OCI-LY7 (cell line): ENCODE measurements at regions not wholly inside any gene's neighbourhood (a gene's known extent, or its start where the extent isn't known, plus 50 kb on each side); places are given as distances from the start of the nearest gene placed in this dataset.

Experiments
- BruUV-seq: library from RNA; stranded (reverse); fragments of 400-500 nt; replicated peaks from 2 replicates; lab custom pipeline; 2021; lab: Mats Ljungman, UMichigan
- CTCF ChIA-PET: fragments of 300-600 bp; sonication (Branson Sonifier 250); formaldehyde crosslinking; loops from one replicate; lab custom pipeline; 2022; ENCODE audit warnings: antibody characterized with exemption; ENCODE audit not compliant: unreplicated experiment; lab: Charles Lee
- POLR2A ChIA-PET: fragments of 300-600 bp; sonication (Branson Sonifier 250); formaldehyde crosslinking; loops from one replicate; lab custom pipeline; 2022; ENCODE audit warnings: antibody characterized with exemption; lab: Charles Lee
- DNase-seq: peaks from one replicate; pipeline ENCODE4 v3.0.0-alpha.2; 2015; ENCODE audit warnings: low spot score
- H2AFZ ChIP-seq: fragments of 200-600 bp; sonication (generic), shearing (Covaris generic); 2 replicates; pipeline ENCODE4 v1.6.1; 2014; ENCODE audit warnings: mild to moderate bottlenecking, antibody characterized with exemption, low read length, moderate library complexity
- H3K27ac ChIP-seq: fragments of 200-600 bp; sonication (generic); 2 replicates; pipeline ENCODE4 v1.5.1; 2014; ENCODE audit warnings: mixed run types, low read depth, mild to moderate bottlenecking, moderate library complexity, low read length, inconsistent platforms; ENCODE audit not compliant: poor library complexity, severe bottlenecking
- H3K36me3 ChIP-seq: fragments of 200-600 bp; sonication (generic); 2 replicates; pipeline ENCODE4 v1.6.1; 2014; ENCODE audit warnings: mild to moderate bottlenecking, antibody characterized with exemption, low read length, moderate library complexity, mixed read lengths; ENCODE audit not compliant: insufficient read depth
- H3K4me1 ChIP-seq: fragments of 200-600 bp; sonication (generic); 2 replicates; pipeline ENCODE4 v1.5.1; 2014; ENCODE audit warnings: mild to moderate bottlenecking, low read length; ENCODE audit not compliant: insufficient read depth, poor library complexity, severe bottlenecking
- H3K4me2 ChIP-seq: fragments of 200-600 bp; sonication (generic); 2 replicates; pipeline ENCODE4 v1.6.1; 2014; ENCODE audit warnings: mild to moderate bottlenecking, low read length
- H3K4me3 ChIP-seq: fragments of 200-600 bp; sonication (generic); 2 replicates; pipeline ENCODE4 v1.5.1; 2014; ENCODE audit warnings: mild to moderate bottlenecking, low read depth, low read length; ENCODE audit not compliant: poor library complexity, severe bottlenecking
- H3K79me2 ChIP-seq: fragments of 200-600 bp; sonication (generic); 2 replicates; pipeline ENCODE4 v1.6.1; 2016; ENCODE audit warnings: low read depth, mild to moderate bottlenecking, low read length, moderate library complexity, mixed read lengths; ENCODE audit not compliant: insufficient read depth
- H3K9me2 ChIP-seq: fragments of 200-600 bp; sonication (generic); 2 replicates; pipeline ENCODE4 v1.6.1; 2016; ENCODE audit warnings: mild to moderate bottlenecking, low read length, mixed read lengths; ENCODE audit not compliant: insufficient read depth
- H3K9me3 ChIP-seq: fragments of 200-600 bp; sonication (generic); 2 replicates; pipeline ENCODE4 v1.6.1; 2014; ENCODE audit warnings: mild to moderate bottlenecking, mixed run types, low read length, mixed read lengths
- H4K20me1 ChIP-seq: fragments of 200-600 bp; sonication (generic); 2 replicates; pipeline ENCODE4 v1.6.1; 2014; ENCODE audit warnings: mild to moderate bottlenecking, antibody characterized with exemption, low read length, moderate library complexity, mixed read lengths; ENCODE audit not compliant: insufficient read depth
- EZH2phosphoT487 ChIP-seq: fragments of 200-600 bp; sonication (generic); IDR thresholded peaks from 2 replicates; pipeline ENCODE4 v1.6.1; 2018; ENCODE audit warnings: low read depth, borderline replicate concordance, mild to moderate bottlenecking, mixed run types, antibody characterized with exemption, low read length, moderate library complexity, mixed read lengths
- intact Hi-C: fragments of 100-400 bp; cut with micrococcal nuclease; formaldehyde crosslinking; loops from one replicate; pipeline ENCODE4 v1.10.0; 2022; ENCODE audit not compliant: unreplicated experiment
- TF ChIP-seq, protein P1 (sequence below): fragments of 200-600 bp; sonication (generic); conservative IDR thresholded peaks from 2 replicates; pipeline ENCODE4 v1.5.1; 2014; ENCODE audit warnings: mild to moderate bottlenecking, antibody characterized with exemption, low read length, moderate library complexity, mixed read lengths

DNA sequence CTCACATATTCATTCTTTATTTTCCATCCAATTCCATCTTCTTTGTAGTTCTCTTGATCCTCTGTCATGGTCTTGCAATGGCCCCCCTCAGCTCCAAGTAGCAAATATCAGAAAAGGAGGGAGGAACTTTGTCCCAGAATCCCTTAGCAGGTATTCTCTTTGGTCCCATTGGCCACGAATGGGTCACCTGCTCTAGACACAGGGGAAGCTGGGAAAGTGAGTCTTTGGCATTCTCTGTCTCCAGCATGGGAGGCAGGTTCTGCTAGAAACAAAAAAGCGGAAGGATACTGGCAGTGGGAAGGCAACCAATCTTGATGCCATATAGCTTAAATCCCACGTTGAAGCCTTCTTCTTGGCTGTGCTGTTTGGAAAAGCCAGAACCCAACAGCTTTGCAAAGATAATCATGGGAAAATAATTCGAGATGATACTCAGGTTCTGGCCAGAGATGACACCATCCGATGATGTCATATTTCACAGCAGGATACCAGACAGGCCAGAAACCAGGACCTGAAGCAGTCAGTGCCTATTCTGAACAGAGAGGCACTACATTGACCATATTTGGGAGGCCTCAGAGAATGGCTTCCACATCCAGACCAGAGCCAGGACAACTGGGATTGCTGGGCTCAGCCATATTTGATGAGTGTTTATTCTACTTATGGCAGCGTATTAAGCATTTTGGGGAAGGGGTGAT lies 110.4 kb upstream of the ATXN3L start:
- no TSS peak for BruUV-seq
- no peak for DNase-seq
- H4K20me1 ChIP-seq, result no peaks in the 10 kb centered on the region
- no peaks in the 10 kb centered on the region for H3K79me2 ChIP-seq
- H2AFZ ChIP-seq, result no peak overlapping the region
- ChIA-PET POLR2A (no interaction called here), CTCF (no interaction called here)
- no peaks in the 10 kb centered on the region for H3K36me3 ChIP-seq
- H3K9me3 ChIP-seq, result no peaks in the 10 kb centered on the region
- no peaks in the 10 kb centered on the region for H3K4me1 ChIP-seq
- no peaks in the 10 kb centered on the region for H3K9me2 ChIP-seq
- no peak overlapping the region for H3K4me2 ChIP-seq
- intact Hi-C loops, result no loop called here
- H3K27ac ChIP-seq, result no peak overlapping the region
- no peak for TF ChIP-seq EZH2phosphoT487
- TF ChIP-seq, protein P1, sequence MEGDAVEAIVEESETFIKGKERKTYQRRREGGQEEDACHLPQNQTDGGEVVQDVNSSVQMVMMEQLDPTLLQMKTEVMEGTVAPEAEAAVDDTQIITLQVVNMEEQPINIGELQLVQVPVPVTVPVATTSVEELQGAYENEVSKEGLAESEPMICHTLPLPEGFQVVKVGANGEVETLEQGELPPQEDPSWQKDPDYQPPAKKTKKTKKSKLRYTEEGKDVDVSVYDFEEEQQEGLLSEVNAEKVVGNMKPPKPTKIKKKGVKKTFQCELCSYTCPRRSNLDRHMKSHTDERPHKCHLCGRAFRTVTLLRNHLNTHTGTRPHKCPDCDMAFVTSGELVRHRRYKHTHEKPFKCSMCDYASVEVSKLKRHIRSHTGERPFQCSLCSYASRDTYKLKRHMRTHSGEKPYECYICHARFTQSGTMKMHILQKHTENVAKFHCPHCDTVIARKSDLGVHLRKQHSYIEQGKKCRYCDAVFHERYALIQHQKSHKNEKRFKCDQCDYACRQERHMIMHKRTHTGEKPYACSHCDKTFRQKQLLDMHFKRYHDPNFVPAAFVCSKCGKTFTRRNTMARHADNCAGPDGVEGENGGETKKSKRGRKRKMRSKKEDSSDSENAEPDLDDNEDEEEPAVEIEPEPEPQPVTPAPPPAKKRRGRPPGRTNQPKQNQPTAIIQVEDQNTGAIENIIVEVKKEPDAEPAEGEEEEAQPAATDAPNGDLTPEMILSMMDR, result no peak
- no peak overlapping the region for H3K4me3 ChIP-seq

DNA sequence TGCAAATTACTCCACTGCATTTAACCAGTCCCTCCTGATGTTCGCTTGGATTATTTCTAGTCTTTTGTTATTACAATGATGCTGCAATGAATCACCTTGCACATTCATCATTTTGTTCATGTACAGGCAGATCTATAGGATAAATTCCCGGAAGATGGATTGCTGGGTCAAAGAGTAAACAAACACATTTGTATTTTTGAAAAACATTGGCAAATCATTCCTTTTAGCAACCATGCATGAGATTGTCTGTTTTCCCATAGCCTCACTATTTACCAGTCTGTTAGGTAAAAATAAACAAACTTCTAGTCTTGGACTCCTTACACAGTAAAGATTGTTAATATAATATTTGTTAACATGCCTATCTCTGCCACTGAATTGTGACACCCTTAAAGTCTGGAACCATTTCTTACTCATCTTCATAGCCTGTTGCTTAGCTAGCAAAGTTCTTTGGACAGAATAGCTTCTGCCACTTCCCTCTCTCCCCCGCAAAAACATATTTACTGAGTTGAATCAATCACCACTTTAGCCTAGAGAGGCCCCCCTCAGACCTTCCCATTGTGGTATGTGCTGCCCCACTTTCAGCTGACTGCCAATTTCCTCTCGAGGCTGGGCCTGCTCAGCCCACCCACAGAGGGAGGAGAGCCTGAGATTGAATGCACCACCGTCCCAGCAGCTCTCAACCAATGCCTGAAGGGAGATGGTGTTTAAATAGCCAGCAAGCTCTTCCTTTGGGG lies 108.4 kb upstream of the ATXN3L start:
- no peak for DNase-seq
- no peak overlapping the region for H2AFZ ChIP-seq
- H3K9me3 ChIP-seq, result no peaks in the 10 kb centered on the region
- no peak overlapping the region for H3K4me3 ChIP-seq
- H3K4me1 ChIP-seq, result no peaks in the 10 kb centered on the region
- no peaks in the 10 kb centered on the region for H3K36me3 ChIP-seq
- H3K4me2 ChIP-seq, result no peak overlapping the region
- H3K27ac ChIP-seq, result no peak overlapping the region
- CTCF ChIA-PET, result no interaction called here
- H3K79me2 ChIP-seq, result no peaks in the 10 kb centered on the region
- TF ChIP-seq EZH2phosphoT487, result no peak
- TF ChIP-seq, protein P1, result no peak
- H4K20me1 ChIP-seq, result no peaks in the 10 kb centered on the region
- intact Hi-C loops, result no loop called here
- no peaks in the 10 kb centered on the region for H3K9me2 ChIP-seq
- no TSS peak for BruUV-seq
- POLR2A ChIA-PET, result interaction anchor here (0.6 kb wide), 1 partner anchor 488 kb away, joined by 3 read pairs; no protein-coding TSS in a partner anchor
